Thoracic aorta (tissue), 2 donors: ENCODE measurements at regions not wholly inside any gene's neighbourhood (a gene's known extent, or its start where the extent isn't known, plus 50 kb on each side); places are given as distances from the start of the nearest gene placed in this dataset.

Experiments used
- ATAC-seq: fragments of 150-250 bp; one replicate; pipeline ENCODE4 v1.8.0; 2017; ENCODE audit warnings: low read depth; ENCODE audit not compliant: insufficient number of reproducible peaks, low FRiP score
- DNase-seq: peaks from one replicate; pipeline ENCODE4 v3.0.0-alpha.2; 2020; ENCODE audit warnings: low spot score
- H3K27ac ChIP-seq, 2 donors: fragments of 200-600 bp; sonication (generic); 1 replicate in 1 of 2; 2 replicates in 1 of 2; pipeline ENCODE4 v1.5.1; 2016; ENCODE audit warnings: mild to moderate bottlenecking in 2 of 2, moderate library complexity in 2 of 2
- H3K27me3 ChIP-seq: fragments of 200-600 bp; sonication (generic); replicated peaks from 2 replicates; pipeline ENCODE4 v1.6.0; 2016; ENCODE audit warnings: mild to moderate bottlenecking; ENCODE audit not compliant: insufficient read depth
- H3K36me3 ChIP-seq: fragments of 200-600 bp; sonication (generic); one replicate; pipeline ENCODE4 v1.5.1; 2016
- H3K4me1 ChIP-seq, 2 donors: fragments of 200-600 bp; sonication (generic); 1 replicate in 1 of 2; 2 replicates in 1 of 2; pipeline versions ENCODE4 v1.5.1 to v1.6.0; 2016; ENCODE audit warnings: low read depth in 2 of 2, mild to moderate bottlenecking in 1 of 2; ENCODE audit not compliant: control insufficient read depth in 1 of 2
- H3K4me3 ChIP-seq: fragments of 200-600 bp; sonication (generic); 2 replicates; pipeline ENCODE4 v1.5.1; 2016; ENCODE audit warnings: mild to moderate bottlenecking
- H3K9me3 ChIP-seq: fragments of 200-600 bp; sonication (generic); 2 replicates; pipeline ENCODE4 v1.5.1; 2016
- CTCF ChIP-seq: fragments of 200-600 bp; sonication (generic); IDR thresholded peaks from one replicate; pipeline ENCODE4 v1.5.1; 2019; ENCODE audit warnings: antibody characterized with exemption

GRCh38 chr5:68582284-68582683, 366.7 kb downstream of the PIK3R1 start:
- no peak for TF ChIP-seq CTCF
- ATAC-seq (no peak), DNase-seq (no peak)
- Histone ChIP-seq H3K36me3 (no peaks in the 10 kb centered on the region), H3K9me3 (no peaks in the 10 kb centered on the region), H3K27ac (no peak overlapping the region), H3K27me3 (no peaks in the 10 kb centered on the region), H3K4me3 (no peak overlapping the region), H3K4me1 (no peaks in the 10 kb centered on the region)

GRCh38 chr5:68587171-68587570, 371.6 kb downstream of the PIK3R1 start:
- Histone ChIP-seq H3K9me3 (no peaks in the 10 kb centered on the region), H3K36me3 (no peaks in the 10 kb centered on the region), H3K4me1 (no peaks in the 10 kb centered on the region), H3K4me3 (no peak overlapping the region), H3K27ac (no peak overlapping the region), H3K27me3 (no peaks in the 10 kb centered on the region)
- no peak for TF ChIP-seq CTCF
- DNase-seq (no peak), ATAC-seq (no peak)

GRCh38 chr5:68591850-68592249, 376.3 kb downstream of the PIK3R1 start:
- peaks cover 0 to 11% of the 10 kb centered on the region in 2 donors for H3K4me1 ChIP-seq
- DNase-seq (no peak), ATAC-seq (no peak)
- no peak overlapping the region for H3K27ac ChIP-seq
- no peaks in the 10 kb centered on the region for H3K9me3 ChIP-seq
- H3K36me3 ChIP-seq = no peaks in the 10 kb centered on the region
- H3K4me3 ChIP-seq = no peak overlapping the region
- no peaks in the 10 kb centered on the region for H3K27me3 ChIP-seq
- no peak for TF ChIP-seq CTCF

- DNase-seq (no peak), ATAC-seq (no peak)
- TF ChIP-seq CTCF = no peak
- Histone ChIP-seq H3K4me3 (no peak overlapping the region), H3K4me1 (peaks cover 0 to 11% of the 10 kb centered on the region in 2 donors), H3K9me3 (no peaks in the 10 kb centered on the region), H3K27ac (no peak overlapping the region), H3K36me3 (no peaks in the 10 kb centered on the region), H3K27me3 (no peaks in the 10 kb centered on the region)
Measured at GRCh38 chr5:68592351-68592750, 376.8 kb downstream of the PIK3R1 start.

GRCh38 chr5:68593211-68593671, 377.7 kb downstream of the PIK3R1 start:
- no peak overlapping the region for H3K4me3 ChIP-seq
- no peak for DNase-seq
- H3K36me3 ChIP-seq = no peaks in the 10 kb centered on the region
- no peaks in the 10 kb centered on the region for H3K9me3 ChIP-seq
- ATAC-seq = no peak
- H3K27ac ChIP-seq = no peak overlapping the region
- TF ChIP-seq CTCF = no peak
- no peaks in the 10 kb centered on the region for H3K27me3 ChIP-seq
- H3K4me1 ChIP-seq = peaks cover 0 to 11% of the 10 kb centered on the region in 2 donors
